Activated CD4-positive, alpha-beta T cell treated with anti-CD3 and anti-CD28 coated beads for 24 hours (primary cell): ENCODE measurements at regions not wholly inside any gene's neighbourhood (a gene's known extent, or its start where the extent isn't known, plus 50 kb on each side); places are given as distances from the start of the nearest gene placed in this dataset.

Source experiments
- DNase-seq, 2 donors: peaks; one replicate each; pipeline ENCODE4 v3.0.0-alpha.2; 2020; ENCODE audit warnings: low read depth in 2 of 2

GRCh38 chr4:14446311-14446710, 556.0 kb upstream of the CPEB2 start:
- DNase-seq = no peak

DNA sequence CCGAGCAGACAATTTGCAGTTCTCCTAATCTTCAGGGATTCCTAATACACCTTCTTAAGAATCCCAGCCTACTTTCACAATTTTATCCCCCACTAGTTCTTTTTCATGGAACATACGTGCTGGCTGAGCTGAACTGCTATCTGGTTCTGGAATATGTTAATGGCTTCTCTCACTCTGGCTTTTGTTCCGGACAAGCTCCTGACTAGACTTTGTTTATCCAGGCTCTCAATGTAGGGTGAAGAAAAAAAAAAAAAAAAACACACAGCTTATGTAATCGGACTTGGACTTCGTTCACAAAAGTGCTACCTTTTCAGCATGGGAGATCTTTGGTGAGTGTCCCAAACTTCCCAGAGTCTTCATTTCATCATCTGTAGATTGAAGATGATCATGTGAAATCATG, 555.4 kb upstream of the CPEB2 start:
- DNase-seq = no peak

DNA sequence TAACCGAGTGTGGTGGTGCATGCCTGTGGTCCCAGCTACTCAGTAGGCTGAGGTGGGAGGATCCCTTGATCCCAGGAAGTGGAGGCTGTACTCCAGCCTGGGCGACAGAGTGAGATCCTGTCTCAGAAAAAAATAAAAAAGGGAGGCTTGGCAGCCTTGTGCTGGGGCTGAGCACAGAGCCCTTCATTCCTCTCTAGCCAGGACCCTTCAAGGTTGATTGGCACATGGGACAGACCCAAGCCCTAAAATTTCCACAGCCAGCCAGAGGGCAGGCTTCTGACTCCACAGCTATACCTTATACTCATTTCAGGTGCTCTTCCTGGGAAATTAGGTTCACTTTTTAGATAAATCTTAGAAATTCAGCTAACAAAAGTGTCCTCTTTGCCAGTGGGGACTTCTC, 553.0 kb upstream of the CPEB2 start:
- DNase-seq = no peak

DNA sequence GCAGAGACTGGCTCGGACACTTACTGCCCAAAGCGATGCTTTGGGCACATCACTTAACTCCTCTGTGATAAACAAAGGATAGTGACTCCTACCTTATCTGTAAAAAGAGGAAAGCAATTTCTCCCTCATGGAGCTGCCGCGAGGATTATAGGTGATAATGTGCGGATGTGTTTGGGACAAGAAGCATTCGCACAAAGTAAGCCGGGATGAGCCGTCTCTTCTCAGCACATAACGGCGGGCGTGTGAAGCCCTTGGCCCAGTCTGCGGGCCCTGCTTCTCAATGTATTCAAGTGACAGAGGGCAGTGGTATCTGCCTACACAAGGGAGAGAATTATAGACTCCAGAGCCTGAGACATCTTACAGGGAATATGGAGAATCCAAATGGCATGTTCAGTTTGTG, 550.3 kb upstream of the CPEB2 start:
- DNase-seq = no peak

GRCh38 chr4:14452764-14453163, 549.5 kb upstream of the CPEB2 start:
- DNase-seq = no peak

DNA sequence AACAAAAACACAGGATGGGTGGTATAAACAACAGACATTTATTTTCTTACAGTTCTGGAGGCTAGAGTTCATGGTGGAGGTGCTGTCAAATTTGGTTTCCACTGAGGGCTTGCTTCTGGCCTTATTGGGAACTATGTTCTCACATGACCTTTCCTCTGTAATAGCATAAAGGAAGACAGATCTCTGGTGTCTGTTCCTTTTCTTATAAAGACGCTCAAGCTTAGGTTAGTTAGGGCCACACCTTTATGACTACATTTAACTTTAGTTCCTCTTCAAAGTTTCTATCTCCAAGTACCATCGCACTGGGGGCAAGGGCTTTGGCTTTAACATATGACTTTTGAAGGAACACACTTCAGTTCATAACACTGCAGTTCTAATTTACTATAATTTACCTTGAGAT, 543.8 kb upstream of the CPEB2 start:
- DNase-seq = no peak

GRCh38 chr4:14465057-14465456, 537.2 kb upstream of the CPEB2 start:
- DNase-seq = no peak

GRCh38 chr4:14465507-14465906, 536.8 kb upstream of the CPEB2 start:
- no peak for DNase-seq

GRCh38 chr4:14478504-14478903, 523.8 kb upstream of the CPEB2 start:
- DNase-seq = no peak

DNA sequence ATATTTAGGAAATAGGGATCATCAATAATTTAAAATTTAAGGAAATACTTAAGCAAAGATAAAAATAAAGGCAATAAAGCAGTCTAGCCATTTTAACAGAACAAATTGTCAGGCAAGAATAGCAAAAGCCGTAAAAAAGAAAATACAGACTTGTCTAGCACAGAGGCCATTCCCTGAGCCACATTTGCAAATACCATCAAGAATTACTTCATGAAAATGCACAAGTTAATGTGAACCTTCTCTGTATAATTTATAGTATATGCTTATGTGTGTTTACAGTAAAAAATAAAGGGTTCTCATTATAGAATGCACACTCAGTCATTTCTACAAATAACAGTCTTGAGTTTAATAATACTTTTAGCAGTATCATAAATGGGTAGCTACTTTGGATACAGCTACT, 505.9 kb upstream of the CPEB2 start:
- no peak for DNase-seq

DNA sequence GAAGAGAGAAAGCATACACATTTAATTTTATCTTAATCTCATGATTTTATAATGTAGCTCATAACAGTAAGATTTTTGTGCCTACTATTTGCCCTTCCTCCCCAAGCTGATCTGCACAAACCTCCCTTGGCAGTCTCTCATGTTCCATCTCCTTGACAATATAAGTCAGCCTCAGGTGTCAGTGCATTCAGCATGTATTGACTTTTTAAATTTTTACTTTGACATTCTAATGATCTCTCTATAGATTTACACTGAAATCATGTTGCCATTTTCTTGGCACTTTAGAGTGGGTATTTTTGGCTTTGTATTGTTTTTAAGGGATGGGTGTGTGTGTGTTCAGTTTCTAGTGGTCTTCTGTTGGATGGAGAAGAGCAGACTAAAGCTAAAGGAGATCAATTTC, 505.3 kb upstream of the CPEB2 start:
- DNase-seq = no peak

DNA sequence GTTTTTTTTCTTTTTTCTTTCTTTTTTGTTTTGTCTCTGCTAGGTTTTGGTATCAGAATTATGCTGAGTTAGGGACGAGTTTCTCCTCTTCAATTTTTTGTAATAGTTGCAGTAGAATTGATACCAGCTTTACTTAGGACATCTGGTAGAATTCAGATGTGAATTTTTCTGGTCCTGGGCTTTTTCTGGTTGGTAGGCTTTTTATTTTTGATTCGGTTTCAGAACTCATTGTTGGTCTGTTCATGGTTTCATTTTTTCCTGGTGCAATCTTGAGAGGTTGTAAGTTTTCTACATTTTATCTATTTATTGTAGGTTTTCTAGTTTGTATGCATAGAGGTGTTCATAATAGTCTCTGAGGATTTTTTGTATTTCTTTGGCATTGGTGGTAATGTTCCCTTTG, 498.1 kb upstream of the CPEB2 start:
- no peak for DNase-seq

GRCh38 chr4:14513471-14513870, 488.8 kb upstream of the CPEB2 start:
- no peak for DNase-seq

DNA sequence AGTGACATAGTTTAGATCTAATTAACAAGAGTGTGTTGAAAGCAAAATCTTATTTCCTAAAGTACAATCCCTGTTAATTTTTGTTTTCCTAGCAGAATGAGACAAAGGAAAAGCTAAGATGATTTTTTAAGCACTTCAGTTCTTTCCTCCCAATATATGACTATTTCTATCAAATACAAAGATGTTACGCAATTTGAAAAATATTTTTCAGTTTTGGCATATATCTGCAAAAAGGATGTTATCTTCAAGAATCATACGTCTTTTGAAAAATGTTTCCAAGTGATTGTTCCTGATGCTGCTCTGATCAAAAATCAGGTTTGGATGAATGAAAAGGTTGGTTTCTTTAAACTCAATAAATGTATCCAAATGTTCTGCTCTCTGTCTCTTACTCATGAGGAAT, 486.7 kb upstream of the CPEB2 start:
- no peak for DNase-seq

DNA sequence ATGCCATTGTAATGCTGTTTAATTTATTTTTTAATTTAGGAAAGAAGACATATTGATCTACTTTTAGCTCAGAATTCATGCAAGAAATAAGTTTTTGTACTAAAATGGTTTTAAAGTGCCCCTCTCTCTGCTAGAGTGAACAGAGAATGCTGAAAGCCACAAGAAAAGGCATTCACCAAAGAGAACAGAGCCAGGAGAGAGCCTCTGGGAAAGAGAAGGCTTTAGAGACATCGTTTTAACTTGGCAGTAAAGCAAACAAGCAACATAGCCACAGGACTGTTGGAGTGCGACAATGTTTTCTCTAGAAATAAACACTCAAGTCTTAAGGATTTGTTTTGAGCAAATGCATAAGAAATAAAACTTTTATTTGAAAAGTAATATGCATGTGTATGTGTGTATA, 484.1 kb upstream of the CPEB2 start:
- DNase-seq = no peak

GRCh38 chr4:14520171-14520570, 482.1 kb upstream of the CPEB2 start:
- DNase-seq = no peak

DNA sequence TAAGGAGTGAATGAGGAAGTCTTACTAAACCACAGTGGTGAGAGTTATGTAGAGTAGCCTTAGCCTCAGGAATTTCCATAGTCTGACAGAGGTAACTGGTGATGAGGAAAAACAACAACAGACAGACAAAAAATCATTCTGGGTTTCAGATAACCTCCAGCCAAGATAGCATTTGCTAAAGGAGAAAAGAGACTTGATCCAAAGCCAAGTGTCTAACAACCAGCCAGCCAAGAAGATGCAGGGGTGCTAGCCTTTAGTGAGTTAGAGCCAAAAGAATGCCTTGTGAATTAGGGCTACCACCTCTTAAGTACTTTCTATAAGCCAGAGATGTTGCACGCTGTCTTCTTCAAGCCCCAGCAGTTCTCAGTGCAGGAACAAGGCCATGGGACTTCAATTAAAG, 478.0 kb upstream of the CPEB2 start:
- no peak for DNase-seq

- no peak for DNase-seq
These were observed 473.4 kb upstream of the CPEB2 start for GRCh38 chr4:14528918-14529317.

DNA sequence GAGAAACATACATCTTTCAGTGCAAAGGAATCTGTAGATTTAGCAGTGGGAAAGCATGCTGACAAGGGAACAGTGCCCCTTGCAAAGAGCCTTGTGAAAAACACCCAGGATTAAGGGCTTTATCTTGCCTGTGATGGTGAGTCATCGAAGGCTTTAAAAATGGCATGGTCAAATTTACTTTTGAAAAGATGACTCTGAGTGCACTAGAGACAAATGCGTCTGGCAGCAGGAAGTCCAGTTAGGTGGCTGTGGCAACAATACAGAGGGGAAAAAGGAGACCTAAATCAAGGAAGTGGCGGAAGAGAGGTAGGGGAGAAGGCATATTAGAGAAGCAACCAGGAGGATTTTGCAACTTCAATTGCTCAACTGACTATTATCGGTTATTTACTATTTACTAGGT, 472.6 kb upstream of the CPEB2 start:
- DNase-seq = no peak

DNA sequence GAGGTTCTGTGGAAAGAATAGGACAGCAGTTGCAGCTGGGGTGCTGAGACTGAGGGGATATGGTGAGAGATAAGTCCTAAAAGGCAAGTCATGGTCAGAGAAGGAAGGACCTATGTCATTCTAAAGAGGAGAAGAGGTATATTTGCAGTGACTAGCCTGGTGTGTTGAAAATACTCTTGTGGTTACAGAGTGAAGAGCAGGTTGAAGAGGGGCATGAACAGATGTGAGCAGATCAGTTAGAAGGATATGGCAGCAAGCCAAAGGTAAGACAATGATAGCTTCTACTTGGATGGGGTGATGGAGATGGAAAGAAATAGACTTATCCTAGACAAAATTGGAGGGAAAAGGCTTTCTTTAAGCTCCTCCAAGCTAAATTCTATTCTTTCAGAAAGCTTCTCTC, 469.8 kb upstream of the CPEB2 start:
- DNase-seq = no peak

DNA sequence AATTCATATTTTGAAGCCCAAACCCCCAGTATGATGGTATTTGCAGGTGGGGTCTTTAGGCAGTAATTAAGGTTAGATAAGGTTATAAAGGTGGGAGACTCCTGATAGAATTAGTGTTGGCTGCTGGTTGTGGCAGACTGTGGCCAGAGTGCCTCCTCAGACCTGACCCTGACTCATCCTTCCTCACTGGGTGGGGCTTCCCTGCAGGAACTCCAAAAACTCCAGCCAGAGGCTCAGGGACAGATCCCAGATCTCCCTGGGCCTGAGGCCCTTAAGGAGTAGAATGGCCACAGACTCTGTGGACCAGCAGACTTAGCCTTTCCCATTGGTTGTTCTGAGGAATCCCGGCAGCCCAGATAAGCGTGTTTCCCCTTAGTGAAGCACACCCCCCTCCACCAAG, 463.0 kb upstream of the CPEB2 start:
- no peak for DNase-seq

DNA sequence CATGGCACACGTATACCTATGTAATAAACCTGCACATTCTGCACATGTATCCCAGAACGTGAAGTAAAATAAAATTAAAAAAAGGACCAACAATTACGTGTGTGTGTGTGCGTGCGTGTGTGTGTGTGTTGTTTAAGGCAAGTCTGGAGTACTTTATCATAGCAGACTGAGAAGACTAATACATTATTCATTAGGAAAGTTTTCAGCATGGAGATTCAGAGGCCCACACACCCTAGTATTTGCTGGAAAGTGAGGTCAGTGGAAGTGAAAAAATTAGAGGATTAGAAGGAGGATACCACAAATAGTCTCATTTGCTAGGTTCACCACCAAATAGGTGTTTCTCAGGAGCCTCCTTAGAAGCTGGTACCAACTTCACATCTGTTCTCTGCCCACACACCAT, 457.1 kb upstream of the CPEB2 start:
- no peak for DNase-seq

DNA sequence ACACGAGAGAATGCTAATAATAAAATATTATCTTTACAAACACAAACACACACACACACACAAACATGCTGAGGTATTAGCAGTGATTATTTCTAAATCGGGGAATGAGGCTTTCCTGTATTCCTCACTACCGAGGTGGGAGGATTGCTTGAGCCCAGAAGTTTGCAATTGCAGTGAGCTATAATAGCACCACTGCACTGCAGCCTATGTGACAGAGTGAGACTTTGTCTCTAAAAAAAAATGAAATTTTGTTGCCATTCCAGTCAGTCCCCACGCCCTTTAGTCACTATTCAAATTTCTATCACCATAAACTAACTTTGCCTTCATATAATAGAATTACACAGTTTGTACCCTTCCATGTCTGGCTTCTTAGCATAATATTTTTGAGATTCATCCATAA, 456.5 kb upstream of the CPEB2 start:
- DNase-seq = no peak

GRCh38 chr4:14552119-14552518, 450.2 kb upstream of the CPEB2 start:
- no peak for DNase-seq

DNA sequence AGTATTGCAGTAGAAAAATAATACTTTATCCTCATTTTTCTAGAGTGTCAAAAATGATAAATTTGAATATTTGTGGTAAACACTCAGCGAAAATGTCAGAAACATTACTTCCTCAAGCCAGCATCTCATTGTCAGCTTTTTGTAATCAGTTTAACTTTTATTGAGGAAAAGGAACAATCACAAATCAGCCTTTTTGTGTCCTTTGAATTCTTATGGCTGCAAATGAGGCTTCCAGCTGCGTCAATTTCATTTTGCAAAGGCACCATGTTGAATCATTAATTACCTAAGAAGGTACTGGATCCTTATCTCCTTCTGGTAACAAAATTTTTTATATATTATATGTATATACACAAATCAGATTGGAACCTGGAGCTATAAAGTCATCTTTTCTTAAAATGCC, 442.6 kb upstream of the CPEB2 start:
- DNase-seq = no peak
